ENCODE measurements at regions not wholly inside any gene's neighbourhood (a gene's known extent, or its start where the extent isn't known, plus 50 kb on each side); places are given as distances from the start of the nearest gene placed in this dataset.

GRCh38 chr5:84729326-84729725 lies 344.6 kb upstream of the EDIL3 start:
- DNase-seq (ENCODE audit: low spot score) (no peak), FAIRE-seq (no peak), ATAC-seq (no peak)
- Histone ChIP-seq H3K27ac (ENCODE audit: extremely low read length, insufficient read depth, low read length) (no peak overlapping the region), H3K79me2 (ENCODE audit: insufficient read depth, low read length) (no peaks in the 10 kb centered on the region), H4K20me1 (ENCODE audit: insufficient read depth, low read length) (no peaks in the 10 kb centered on the region), H3K36me3 (replicated peaks in 1 of 2; ENCODE audit: control insufficient read depth in 1 of 2, insufficient read depth in 2 of 2, low read length in 2 of 2) (no peaks in the 10 kb centered on the region), H3K4me3 (replicated peaks in 1 of 3; ENCODE audit: insufficient read depth in 1 of 3, low read depth in 2 of 3, low read length in 3 of 3) (no peak overlapping the region), H3K9me3 (ENCODE audit: low read length) (no peaks in the 10 kb centered on the region), H3K4me1 (ENCODE audit: insufficient read depth, low read length) (no peaks in the 10 kb centered on the region), H2AFZ (ENCODE audit: low read length) (no peak overlapping the region), H3K27me3 (ENCODE audit: control insufficient read depth in 1 of 2, insufficient read depth in 2 of 2, low read length in 2 of 2) (no peaks in the 10 kb centered on the region), H3K4me2 (ENCODE audit: low read depth, low read length) (no peak overlapping the region), H3K9ac (ENCODE audit: insufficient read depth, low read depth, low read length) (no peak overlapping the region)
- 13% methylated on average over 5 of the region's 5 CpGs for WGBS (ENCODE audit: low lambda C conversion rate)
- intact Hi-C loops (cut with micrococcal nuclease; ENCODE audit: unreplicated experiment) (no loop called here), in situ Hi-C loops (cut with HindIII; ENCODE audit: extremely low pct_ligation_motif_present, low pct_unique_long_range_greater_than_20kb) (no loop called here)
- TF ChIP-seq, protein P1, sequence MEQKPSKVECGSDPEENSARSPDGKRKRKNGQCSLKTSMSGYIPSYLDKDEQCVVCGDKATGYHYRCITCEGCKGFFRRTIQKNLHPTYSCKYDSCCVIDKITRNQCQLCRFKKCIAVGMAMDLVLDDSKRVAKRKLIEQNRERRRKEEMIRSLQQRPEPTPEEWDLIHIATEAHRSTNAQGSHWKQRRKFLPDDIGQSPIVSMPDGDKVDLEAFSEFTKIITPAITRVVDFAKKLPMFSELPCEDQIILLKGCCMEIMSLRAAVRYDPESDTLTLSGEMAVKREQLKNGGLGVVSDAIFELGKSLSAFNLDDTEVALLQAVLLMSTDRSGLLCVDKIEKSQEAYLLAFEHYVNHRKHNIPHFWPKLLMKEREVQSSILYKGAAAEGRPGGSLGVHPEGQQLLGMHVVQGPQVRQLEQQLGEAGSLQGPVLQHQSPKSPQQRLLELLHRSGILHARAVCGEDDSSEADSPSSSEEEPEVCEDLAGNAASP (CRISPR knock-in tag; IDR thresholded peaks at IDR 0.05; ENCODE audit: borderline replicate concordance) = no peak
- peak in 1 of 2 experiments; percentile 27; a peak in 1 of 4 replicates for TF ChIP-seq MAFK (conservative IDR thresholded peaks at IDR 0.05 in 1 of 2, IDR thresholded peaks at IDR 0.05 in 1 of 2; ENCODE audit: low read length in 2 of 2)
- ChIA-PET CTCF (ENCODE audit: low intra/inter-chr PET ratio, low total read pairs) (no interaction called here), POLR2A (no interaction called here)
- BruUV-seq (replicated peaks) = no TSS peak

DNA sequence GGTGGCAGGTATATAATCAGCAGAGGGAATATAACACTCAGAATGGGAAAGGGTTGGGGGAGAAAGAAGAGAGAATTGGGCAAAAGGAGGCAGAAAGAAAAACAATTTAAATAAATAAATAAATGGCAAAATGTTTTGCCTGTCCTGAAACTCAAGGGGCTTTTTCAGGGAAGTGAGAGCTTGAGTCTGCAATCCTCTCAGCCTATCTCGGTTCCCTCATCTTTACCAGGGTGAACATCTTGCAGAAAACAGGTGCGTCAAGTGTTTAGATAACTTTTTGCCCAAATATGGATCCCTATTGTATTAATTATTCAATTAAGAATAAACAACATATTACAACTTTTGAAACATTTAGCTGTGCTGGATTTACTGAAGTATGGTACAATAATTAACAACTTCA lies 343.0 kb upstream of the EDIL3 start:
- Histone ChIP-seq H3K9ac (ENCODE audit: insufficient read depth, low read depth, low read length) (no peak overlapping the region), H3K27ac (ENCODE audit: extremely low read length, insufficient read depth, low read length) (no peak overlapping the region), H3K4me1 (ENCODE audit: insufficient read depth, low read length) (no peaks in the 10 kb centered on the region), H4K20me1 (ENCODE audit: insufficient read depth, low read length) (no peaks in the 10 kb centered on the region), H3K27me3 (ENCODE audit: control insufficient read depth in 1 of 2, insufficient read depth in 2 of 2, low read length in 2 of 2) (no peaks in the 10 kb centered on the region), H3K4me2 (ENCODE audit: low read depth, low read length) (no peak overlapping the region), H3K79me2 (ENCODE audit: insufficient read depth, low read length) (no peaks in the 10 kb centered on the region), H3K4me3 (replicated peaks in 1 of 3; ENCODE audit: insufficient read depth in 1 of 3, low read depth in 2 of 3, low read length in 3 of 3) (no peak overlapping the region), H3K36me3 (replicated peaks in 1 of 2; ENCODE audit: control insufficient read depth in 1 of 2, insufficient read depth in 2 of 2, low read length in 2 of 2) (no peaks in the 10 kb centered on the region), H3K9me3 (ENCODE audit: low read length) (no peaks in the 10 kb centered on the region), H2AFZ (ENCODE audit: low read length) (no peak overlapping the region)
- TF ChIP-seq, protein P2, sequence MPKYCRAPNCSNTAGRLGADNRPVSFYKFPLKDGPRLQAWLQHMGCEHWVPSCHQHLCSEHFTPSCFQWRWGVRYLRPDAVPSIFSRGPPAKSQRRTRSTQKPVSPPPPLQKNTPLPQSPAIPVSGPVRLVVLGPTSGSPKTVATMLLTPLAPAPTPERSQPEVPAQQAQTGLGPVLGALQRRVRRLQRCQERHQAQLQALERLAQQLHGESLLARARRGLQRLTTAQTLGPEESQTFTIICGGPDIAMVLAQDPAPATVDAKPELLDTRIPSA (CRISPR knock-in tag; IDR thresholded peaks at IDR 0.05; ENCODE audit: borderline replicate concordance) = no peak
- TF ChIP-seq SNRNP70 (IDR thresholded peaks at IDR 0.05; ENCODE audit: low read depth, low read length) = no peak
- in situ Hi-C loops (cut with HindIII; ENCODE audit: extremely low pct_ligation_motif_present, low pct_unique_long_range_greater_than_20kb) = no loop called here
- DNase-seq (ENCODE audit: low spot score) = no peak
- intact Hi-C loops (cut with micrococcal nuclease; ENCODE audit: unreplicated experiment) = no loop called here
- 22% methylated on average over 2 of the region's 2 CpGs for WGBS (ENCODE audit: low lambda C conversion rate)
- FAIRE-seq = no peak
- BruUV-seq (replicated peaks) = no TSS peak
- no peak for ATAC-seq
- CTCF ChIA-PET (ENCODE audit: low intra/inter-chr PET ratio, low total read pairs) = no interaction called here
- POLR2A ChIA-PET = no interaction called here

All from HepG2 (cell line).